GM23338 (cell line): ENCODE measurements at regions not wholly inside any gene's neighbourhood (a gene's known extent, or its start where the extent isn't known, plus 50 kb on each side); places are given as distances from the start of the nearest gene placed in this dataset.

Experiments used
- POLR2AphosphoS5 ChIP-seq: IDR thresholded peaks from 2 replicates; pipeline ENCODE4 v1.6.1; 2016; ENCODE audit warnings: antibody characterized with exemption, low read depth
- TF ChIP-seq, protein P1 (sequence below): fragments of 250-450 bp; sonication (Bioruptor Pico); IDR thresholded peaks from 2 replicates; pipeline ENCODE4 v1.5.0; 2020; ENCODE audit warnings: mild to moderate bottlenecking, moderate library complexity
- TF ChIP-seq, protein P2 (sequence below), 2 experiments: fragments of 200-600 bp in 1 of 2; sonication (generic) in 1 of 2; conservative IDR thresholded peaks; 2 replicates each; pipeline versions ENCODE4 v1.5.1 to v1.6.1; 2016 to 2017; ENCODE audit warnings: antibody characterized with exemption in 2 of 2, low read depth in 2 of 2, mild to moderate bottlenecking in 2 of 2, moderate library complexity in 1 of 2
- TF ChIP-seq, protein P3 (sequence below): IDR thresholded peaks from one replicate; pipeline ENCODE4 v1.6.1; 2018; ENCODE audit warnings: antibody characterized with exemption; ENCODE audit not compliant: unreplicated experiment

DNA sequence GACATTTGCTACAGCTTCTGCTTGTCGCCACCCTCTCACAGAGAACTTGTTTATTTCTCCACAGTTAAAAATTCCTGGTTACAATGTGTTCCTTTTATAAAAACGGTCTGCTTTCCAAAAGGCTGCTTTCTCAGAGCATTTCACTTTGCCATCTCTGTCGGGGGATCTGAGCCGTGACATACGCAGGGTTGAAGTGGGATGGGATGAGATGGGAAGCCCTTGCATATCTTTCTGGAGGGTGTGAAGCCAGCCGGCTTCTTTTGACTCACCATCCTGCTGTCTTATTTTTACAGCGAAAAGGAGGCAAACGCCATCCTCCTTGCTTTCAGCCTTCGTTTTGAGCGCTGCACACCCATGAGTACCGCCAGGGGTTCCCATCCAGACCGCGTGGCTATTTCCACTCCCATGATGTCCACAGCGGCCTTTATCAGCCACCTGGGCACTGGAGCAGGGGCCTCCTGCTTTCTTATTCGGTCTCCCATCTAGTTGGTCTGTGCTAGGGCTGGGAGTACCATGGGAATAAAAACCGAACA lies 99.8 kb upstream of the GATB start (continued):
- TF ChIP-seq, protein P1, sequence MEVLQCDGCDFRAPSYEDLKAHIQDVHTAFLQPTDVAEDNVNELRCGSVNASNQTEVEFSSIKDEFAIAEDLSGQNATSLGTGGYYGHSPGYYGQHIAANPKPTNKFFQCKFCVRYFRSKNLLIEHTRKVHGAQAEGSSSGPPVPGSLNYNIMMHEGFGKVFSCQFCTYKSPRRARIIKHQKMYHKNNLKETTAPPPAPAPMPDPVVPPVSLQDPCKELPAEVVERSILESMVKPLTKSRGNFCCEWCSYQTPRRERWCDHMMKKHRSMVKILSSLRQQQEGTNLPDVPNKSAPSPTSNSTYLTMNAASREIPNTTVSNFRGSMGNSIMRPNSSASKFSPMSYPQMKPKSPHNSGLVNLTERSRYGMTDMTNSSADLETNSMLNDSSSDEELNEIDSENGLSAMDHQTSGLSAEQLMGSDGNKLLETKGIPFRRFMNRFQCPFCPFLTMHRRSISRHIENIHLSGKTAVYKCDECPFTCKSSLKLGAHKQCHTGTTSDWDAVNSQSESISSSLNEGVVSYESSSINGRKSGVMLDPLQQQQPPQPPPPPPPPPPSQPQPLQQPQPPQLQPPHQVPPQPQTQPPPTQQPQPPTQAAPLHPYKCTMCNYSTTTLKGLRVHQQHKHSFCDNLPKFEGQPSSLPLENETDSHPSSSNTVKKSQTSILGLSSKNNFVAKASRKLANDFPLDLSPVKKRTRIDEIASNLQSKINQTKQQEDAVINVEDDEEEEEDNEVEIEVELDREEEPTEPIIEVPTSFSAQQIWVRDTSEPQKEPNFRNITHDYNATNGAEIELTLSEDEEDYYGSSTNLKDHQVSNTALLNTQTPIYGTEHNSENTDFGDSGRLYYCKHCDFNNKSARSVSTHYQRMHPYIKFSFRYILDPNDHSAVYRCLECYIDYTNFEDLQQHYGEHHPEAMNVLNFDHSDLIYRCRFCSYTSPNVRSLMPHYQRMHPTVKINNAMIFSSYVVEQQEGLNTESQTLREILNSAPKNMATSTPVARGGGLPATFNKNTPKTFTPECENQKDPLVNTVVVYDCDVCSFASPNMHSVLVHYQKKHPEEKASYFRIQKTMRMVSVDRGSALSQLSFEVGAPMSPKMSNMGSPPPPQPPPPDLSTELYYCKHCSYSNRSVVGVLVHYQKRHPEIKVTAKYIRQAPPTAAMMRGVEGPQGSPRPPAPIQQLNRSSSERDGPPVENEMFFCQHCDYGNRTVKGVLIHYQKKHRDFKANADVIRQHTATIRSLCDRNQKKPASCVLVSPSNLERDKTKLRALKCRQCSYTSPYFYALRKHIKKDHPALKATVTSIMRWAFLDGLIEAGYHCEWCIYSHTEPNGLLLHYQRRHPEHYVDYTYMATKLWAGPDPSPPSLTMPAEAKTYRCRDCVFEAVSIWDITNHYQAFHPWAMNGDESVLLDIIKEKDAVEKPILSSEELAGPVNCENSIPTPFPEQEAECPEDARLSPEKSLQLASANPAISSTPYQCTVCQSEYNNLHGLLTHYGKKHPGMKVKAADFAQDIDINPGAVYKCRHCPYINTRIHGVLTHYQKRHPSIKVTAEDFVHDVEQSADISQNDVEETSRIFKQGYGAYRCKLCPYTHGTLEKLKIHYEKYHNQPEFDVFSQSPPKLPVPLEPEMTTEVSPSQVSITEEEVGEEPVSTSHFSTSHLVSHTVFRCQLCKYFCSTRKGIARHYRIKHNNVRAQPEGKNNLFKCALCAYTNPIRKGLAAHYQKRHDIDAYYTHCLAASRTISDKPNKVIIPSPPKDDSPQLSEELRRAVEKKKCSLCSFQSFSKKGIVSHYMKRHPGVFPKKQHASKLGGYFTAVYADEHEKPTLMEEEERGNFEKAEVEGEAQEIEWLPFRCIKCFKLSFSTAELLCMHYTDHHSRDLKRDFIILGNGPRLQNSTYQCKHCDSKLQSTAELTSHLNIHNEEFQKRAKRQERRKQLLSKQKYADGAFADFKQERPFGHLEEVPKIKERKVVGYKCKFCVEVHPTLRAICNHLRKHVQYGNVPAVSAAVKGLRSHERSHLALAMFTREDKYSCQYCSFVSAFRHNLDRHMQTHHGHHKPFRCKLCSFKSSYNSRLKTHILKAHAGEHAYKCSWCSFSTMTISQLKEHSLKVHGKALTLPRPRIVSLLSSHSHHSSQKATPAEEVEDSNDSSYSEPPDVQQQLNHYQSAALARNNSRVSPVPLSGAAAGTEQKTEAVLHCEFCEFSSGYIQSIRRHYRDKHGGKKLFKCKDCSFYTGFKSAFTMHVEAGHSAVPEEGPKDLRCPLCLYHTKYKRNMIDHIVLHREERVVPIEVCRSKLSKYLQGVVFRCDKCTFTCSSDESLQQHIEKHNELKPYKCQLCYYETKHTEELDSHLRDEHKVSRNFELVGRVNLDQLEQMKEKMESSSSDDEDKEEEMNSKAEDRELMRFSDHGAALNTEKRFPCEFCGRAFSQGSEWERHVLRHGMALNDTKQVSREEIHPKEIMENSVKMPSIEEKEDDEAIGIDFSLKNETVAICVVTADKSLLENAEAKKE (CRISPR knock-in tag), result no peak
- no peak for TF ChIP-seq POLR2AphosphoS5
- TF ChIP-seq, protein P2, sequence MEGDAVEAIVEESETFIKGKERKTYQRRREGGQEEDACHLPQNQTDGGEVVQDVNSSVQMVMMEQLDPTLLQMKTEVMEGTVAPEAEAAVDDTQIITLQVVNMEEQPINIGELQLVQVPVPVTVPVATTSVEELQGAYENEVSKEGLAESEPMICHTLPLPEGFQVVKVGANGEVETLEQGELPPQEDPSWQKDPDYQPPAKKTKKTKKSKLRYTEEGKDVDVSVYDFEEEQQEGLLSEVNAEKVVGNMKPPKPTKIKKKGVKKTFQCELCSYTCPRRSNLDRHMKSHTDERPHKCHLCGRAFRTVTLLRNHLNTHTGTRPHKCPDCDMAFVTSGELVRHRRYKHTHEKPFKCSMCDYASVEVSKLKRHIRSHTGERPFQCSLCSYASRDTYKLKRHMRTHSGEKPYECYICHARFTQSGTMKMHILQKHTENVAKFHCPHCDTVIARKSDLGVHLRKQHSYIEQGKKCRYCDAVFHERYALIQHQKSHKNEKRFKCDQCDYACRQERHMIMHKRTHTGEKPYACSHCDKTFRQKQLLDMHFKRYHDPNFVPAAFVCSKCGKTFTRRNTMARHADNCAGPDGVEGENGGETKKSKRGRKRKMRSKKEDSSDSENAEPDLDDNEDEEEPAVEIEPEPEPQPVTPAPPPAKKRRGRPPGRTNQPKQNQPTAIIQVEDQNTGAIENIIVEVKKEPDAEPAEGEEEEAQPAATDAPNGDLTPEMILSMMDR (conservative IDR thresholded peaks at IDR 0.05; ENCODE audit: low read depth in 2 of 2), result no peak
- TF ChIP-seq, protein P3, sequence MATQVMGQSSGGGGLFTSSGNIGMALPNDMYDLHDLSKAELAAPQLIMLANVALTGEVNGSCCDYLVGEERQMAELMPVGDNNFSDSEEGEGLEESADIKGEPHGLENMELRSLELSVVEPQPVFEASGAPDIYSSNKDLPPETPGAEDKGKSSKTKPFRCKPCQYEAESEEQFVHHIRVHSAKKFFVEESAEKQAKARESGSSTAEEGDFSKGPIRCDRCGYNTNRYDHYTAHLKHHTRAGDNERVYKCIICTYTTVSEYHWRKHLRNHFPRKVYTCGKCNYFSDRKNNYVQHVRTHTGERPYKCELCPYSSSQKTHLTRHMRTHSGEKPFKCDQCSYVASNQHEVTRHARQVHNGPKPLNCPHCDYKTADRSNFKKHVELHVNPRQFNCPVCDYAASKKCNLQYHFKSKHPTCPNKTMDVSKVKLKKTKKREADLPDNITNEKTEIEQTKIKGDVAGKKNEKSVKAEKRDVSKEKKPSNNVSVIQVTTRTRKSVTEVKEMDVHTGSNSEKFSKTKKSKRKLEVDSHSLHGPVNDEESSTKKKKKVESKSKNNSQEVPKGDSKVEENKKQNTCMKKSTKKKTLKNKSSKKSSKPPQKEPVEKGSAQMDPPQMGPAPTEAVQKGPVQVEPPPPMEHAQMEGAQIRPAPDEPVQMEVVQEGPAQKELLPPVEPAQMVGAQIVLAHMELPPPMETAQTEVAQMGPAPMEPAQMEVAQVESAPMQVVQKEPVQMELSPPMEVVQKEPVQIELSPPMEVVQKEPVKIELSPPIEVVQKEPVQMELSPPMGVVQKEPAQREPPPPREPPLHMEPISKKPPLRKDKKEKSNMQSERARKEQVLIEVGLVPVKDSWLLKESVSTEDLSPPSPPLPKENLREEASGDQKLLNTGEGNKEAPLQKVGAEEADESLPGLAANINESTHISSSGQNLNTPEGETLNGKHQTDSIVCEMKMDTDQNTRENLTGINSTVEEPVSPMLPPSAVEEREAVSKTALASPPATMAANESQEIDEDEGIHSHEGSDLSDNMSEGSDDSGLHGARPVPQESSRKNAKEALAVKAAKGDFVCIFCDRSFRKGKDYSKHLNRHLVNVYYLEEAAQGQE, result no peak
